NCI-H187 (cell line): ENCODE measurements at regions not wholly inside any gene's neighbourhood (a gene's known extent, or its start where the extent isn't known, plus 50 kb on each side); places are given as distances from the start of the nearest gene placed in this dataset.

Experiments
- DNase-seq, 2 experiments: peaks; one replicate each; lab custom pipeline; 2025; lab: John Stamatoyannopoulos, UW

DNA sequence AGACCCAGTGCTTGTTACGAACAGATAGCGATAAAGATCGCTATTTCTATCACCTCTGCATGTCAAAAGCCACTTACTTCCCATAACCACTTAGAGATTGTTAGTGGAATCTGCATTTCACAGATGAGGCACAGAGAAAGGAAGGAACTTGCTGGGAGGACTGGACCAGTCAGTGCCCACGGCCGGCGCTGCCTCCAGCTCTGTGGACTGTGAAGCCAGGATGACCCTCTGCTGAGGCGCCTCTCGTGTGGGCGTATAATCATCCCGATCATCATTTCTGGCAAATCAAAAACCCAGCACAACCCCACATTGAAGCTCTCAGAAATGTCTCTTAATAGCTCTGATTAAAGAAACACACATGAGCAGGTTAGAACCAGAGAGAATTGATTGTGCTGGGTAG, 61.5 kb upstream of the ADRA2C start:
- no peak for DNase-seq

DNA sequence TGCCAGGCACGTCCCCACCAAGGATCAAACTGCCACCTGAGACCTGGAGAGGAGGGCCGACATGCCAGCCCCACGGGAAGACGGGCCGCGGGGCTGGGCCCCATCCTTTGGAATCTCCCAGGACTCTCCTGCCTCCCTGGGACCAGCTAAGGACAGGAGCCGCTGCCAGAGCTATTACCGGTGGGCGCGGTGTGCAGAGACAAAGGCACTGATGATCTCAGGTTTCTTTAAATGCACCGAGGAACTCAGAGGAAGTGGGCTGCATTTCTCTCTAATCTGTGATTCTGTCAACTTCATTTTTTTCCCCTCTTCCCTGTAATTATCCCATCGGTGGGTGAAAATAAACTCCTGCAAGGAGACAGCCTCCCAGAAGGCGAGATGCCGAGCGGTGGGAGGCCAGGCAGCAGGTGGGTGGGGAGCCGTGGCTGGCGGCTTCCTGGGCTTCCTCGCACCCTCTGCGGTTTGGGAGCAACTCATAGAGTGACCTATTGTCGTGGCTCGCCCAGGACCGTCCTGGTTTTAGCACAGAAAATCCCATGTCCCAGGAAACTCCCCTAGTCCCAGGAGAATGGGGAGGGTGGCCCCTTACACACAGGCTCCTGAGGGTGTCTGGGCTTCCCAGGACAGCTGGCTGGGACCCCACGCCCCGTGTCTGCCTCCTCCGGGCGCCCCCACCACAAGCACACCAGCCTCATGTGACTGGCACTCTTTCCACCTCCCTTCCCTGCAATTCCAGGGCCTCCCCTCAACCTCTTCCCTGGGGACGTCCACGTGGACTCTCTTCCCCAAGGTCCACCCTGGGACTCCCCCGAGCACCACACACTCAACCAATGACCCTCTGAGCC, 62.3 kb upstream of the ADRA2C start:
- DNase-seq: no peak

DNA sequence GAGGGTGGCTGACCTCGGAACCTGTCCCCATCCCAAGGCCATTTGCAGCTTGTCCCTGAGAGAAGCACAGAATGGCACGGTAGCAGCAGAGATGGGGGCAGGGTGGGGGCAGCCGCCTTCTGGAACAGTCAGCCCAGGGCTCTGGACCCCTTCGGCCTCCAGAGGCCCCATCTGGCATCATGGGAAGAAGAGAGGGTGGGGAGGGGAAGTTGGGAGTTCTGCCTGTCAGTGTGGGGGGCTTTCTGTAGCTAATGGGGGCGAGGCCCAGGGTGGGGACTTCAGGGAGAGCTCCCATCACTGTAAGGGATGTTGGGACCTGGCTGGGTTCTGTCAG, 62.9 kb upstream of the ADRA2C start:
- DNase-seq: no peak

DNA sequence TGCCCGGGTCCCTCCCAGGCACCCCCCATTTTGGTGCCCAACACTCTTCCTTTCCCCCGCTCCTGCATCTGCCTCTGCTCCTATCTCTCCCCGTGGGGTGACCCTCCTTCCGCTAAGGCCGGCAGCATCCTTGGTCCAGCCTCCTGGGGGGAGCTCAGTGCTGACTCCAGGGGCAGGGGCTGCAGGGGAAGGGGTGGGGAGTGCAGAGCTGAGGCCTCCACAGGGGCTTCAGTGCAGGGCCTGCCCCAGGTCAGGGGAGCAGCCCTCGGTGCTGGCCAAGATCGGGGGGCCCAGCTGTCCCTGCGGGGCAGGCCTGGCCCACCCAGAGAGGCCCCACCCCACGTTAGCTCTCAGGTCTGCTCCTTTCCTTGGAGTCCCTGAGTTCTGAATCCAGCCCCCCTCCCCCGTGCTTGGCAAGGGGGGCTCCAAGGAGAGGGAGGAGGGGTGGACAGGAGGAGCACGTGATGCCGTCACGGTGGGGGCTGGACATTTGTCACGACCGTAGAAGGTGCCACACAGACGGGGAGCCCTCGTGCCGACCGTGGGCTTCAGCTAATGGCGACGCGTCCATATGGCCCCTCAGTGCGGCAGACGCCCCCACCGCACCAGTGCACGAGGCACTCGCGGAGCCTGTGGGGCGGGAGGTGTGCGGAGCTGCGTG, 63.5 kb upstream of the ADRA2C start:
- no peak for DNase-seq

DNA sequence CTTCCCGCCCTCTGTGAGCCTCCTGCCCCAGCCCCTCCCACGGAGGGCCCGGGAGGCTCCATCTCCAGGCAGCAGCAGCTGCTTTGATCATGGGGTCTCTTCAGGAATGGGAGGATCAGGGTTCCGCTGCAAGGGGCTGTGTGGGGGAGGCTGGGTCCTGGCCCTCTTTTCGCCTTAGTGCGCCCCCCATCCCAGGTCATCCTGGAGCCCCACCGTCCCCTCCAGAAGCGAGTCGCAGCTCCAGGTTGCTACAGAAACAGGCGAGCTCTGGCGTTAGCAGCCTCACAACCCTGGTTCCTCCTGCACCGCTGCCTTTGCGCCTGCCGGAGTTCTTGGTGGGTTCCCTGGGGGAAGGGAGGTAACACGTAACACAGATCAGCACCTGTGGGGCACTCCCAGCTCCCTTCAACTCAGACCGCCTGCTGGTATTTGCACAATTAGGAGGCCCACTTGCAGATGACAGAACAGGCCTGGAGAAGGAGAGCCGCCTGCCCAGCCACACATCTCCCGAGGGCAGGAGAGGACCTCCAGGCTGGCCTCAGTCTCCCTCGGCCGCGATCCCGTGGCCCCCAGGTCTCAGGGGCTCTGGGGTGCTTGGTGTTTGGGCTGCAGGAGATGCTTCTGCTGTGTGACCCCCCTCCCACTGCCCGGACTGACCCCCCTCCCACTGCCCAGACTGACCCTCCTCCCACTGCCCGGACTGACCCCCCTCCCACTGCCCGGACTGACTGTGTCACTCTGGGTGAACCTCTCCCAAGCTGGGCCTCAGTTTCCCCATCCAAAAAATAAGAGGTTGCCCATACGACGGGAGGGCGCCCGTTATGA, 64.2 kb upstream of the ADRA2C start:
- no peak for DNase-seq

DNA sequence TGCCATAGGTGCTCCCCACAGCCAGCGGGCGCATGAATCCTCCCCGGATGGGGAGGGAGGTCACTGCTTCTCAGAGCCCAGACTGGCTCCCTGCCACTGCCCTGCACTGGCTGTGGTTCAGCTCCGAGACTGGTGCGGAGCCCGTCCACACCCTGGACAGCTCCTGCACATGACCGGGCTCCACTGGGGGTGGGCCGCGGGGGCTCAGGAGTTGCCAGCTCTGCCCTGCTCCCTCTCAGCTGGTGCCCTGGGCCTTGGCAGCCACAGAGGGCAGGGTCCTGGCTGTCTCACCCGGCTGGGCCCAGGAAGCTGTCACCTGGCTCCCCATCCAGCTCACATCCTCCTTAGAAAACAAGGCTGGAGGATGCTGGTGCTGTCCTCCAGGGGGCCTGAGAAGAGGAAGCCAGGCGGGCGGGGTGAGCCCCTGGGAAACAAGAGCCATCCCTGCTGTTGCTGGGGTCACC, 64.9 kb upstream of the ADRA2C start:
- DNase-seq: no peak

DNA sequence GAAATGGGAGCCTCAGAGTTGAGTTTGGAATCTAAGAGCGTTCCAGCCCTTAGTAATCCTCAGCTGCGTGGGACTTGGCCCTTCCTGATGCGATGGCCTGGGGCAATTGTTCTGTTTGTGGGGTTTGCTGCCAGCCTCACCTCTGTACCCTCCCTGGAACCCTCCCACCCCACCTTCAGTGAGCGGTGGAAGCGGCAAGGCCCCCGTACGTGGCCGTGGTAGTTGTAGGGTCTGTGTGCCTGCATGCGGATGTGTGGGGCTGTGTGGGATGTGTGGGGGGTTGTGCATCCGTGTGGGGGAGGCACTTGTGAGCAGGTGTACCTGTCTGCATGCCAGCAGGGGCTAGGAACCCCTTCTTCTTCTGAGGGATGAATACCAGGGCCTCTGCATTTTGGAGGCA, 65.4 kb upstream of the ADRA2C start:
- DNase-seq: no peak

DNA sequence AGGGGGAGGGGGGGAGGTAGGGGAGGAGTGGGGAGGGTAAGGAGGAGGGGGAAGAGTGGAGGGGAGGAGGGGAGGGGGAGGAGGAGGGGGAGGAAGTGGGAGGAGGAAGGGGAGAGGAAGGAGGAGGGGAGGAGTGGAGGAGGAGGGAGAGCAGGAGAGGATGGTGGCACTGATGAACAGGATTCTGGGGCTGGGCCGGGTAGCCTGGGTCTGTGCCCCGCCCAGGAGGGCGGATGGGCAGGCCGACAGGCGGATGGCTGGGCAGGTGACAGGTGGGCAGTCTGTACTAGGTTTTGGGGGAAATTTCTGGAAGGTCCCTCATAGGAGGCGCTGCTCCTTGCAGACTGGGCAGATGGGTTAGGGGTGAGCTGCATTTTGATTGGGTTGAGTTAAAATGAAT, 66.0 kb upstream of the ADRA2C start:
- DNase-seq: no peak

DNA sequence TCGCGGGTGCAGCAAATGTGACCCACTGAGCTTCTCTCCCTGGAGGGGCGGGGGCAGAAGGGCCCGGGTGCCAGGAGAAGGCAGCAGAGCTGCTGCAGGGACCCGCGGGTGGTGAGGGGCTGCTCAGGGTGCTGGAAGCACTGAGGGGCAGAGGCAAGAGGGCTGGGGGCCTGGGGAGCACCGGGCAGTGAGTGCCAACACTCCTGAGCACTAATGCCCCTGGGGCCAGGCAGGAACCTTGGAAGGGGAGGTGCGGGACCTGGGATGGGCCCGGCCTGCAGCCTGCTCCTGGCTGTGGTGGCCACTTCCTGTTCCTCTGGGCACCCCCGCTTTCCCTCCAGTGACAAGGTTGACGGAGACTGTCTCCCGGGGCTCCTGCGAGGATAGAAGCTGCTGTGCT, 66.5 kb upstream of the ADRA2C start:
- no peak for DNase-seq

DNA sequence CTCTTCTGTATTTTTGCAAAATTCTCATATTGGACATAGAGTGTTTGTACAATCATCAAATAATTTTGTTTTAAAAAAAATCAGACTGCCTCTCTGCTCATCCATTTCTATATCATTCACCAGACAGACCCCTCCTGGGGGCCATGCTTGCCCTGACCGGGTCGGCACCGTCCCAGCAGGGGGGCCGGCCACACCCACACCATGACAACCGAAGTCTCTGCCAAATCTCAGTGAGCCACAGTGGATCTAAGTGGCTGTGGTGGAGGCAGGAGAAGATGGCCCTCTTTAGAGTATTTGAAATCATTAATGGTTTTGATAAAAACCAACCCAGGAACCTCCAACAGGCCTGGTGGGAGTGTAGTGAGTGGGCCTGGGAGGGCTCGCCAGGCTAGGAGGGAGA, 66.9 kb upstream of the ADRA2C start:
- no peak for DNase-seq

DNA sequence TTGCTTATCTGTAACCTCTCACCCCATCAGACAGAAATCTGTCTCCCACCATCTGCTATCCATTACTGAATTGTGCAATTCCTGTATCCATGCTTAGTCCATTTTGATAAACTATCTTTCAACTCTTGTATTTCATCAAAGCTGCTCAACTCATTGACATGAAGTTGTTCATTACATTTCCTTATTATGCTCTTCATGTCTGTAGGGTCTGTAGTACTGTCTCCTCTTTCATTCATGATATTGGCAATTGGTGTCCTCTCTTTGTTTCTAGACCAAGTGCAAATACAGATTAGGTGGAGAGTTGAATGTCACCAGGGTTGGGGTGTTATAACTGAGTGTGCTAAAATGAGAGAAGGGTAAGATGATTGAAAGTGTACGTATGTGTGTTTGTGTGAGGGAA, 69.2 kb upstream of the ADRA2C start:
- no peak for DNase-seq

DNA sequence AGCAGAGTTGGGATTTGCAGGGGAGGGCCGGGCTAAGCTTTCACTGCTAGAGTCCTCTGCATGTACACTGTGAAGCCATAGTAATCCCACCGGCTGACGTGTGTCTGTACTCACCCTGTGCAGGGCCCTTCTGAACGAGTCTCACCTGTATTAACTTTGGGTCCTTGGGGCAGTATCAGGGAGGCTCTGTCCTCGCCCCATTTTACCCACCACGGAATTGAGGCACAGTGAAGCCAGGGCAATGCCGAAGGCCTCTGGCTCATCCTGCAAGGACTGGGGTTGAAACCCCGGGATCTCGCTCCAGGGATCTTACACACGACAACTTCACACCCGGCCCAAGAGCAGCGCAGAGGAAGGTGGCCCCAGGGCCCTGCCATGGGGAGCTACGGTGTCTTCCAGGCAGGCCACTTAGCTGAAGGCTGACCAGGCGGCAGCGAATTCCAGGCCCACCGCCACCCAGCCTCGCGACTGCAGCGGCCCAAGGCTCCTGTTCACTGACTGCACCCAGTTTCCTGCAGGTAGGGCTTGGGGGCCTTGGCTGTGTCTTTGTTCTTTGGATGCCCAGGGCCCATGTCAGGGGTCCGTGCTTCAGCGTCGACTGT, 75.5 kb upstream of the ADRA2C start:
- no peak for DNase-seq

DNA sequence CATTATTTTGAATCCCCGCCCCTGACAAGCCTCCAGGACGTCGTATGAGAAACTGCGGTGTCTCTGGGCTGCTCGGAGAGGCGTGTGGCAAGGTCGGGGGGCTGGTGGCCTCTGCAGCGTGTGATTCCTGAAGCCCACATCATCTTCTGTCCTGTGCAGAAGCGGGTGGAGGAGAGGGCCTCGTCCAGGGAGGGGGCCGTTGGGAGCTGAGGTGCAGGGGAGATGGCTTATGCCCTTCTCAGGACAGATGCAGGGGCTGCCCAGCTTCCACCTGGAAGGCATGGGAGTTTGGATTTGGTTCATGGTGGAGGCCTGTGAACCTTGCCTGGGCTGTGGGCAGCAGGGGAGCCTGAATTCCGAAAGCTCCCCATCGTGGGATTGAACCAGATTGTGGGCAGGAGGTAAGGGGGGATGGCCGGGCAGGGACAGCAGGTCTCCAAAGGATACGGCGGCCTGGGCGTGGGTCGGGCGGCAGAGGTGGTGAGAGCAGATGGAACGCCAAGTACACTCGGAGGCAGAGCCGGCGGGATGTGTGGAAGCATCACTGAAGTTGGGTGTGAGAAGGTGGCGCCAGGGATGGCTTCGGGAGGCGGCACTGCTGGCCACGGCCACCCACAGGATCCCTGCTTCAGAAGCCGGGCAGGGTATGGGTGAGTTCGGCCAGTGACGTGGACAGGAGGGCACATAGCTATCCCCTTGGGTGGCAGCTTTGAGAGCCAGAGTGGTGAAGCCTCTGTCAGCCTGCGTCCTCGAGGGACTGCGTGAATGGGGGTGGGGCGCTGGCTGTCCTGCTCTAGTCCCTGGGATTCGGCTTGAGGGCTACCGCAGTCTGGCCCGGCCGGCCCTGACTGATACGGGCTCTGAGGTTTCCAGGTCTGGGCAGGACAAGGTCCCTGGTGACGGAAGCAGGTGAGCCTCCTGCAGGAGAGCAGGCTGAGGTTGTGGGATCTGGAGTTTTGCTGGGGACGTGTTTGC, 76.3 kb upstream of the ADRA2C start:
- DNase-seq: no peak

DNA sequence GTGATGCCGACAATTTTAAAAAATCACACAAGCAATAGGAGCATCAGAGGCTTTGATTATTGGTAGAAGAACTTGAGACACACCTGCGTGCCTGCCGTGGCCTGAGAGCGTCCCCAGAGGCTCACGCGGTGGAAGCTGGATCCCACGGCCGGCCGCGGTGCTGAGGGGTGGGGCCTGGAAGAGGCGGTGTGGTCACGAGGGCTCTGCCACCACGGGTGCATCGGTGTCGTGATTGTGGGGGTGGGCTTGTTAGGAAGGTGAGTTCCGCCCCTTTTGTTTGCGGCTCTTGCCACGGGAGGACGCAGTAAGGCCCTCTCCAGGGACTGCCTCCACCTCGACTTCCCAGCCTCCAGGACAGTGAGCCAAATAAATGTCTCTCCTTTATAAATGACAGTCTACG, 77.2 kb upstream of the ADRA2C start:
- no peak for DNase-seq

DNA sequence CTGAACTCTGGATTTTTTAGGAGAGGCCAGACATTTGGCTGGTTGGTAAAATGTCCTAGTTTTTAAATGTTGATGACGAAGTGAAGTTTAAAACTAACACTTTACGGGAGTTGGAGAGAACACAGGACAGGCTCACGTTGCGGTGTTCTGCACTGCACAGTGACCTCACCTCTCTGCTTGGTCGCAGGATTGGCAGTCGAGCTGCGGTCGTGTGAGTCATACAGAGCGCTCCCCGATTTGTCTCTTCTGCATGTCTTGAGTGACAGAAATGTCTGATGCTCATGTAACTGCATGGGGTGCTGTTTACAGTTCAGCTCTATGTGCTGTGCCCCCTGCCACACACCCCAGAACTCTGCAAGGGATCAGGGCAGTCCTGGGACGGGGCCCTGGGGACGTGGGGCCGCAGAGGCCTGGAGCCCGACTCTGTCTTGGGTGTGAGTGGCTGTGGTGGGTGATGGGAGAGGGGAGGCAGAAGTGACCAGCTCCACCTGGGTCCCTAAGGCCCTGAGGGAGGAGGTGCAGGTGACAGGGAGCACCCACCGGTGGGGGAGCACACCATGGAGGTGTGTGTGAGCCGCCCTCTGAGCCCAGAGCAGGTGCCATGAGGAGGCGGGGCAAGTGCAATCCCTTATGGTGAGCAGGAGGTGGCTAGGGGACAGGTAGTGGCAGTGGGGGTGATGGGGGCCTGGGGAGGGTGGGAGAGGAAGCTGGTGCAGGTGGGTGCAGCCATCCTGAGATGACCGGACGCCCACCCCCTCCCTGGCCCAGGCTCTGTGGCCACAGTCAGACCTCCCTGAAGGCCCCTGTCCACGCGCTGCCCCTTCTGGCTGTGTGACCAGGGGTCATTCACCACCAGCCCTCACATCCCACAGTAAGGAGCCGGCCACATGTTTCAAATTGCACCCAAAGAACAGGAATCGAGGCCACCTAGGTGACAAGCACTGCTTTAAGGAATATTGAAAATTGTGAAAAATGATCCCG, 77.9 kb upstream of the ADRA2C start:
- no peak for DNase-seq

DNA sequence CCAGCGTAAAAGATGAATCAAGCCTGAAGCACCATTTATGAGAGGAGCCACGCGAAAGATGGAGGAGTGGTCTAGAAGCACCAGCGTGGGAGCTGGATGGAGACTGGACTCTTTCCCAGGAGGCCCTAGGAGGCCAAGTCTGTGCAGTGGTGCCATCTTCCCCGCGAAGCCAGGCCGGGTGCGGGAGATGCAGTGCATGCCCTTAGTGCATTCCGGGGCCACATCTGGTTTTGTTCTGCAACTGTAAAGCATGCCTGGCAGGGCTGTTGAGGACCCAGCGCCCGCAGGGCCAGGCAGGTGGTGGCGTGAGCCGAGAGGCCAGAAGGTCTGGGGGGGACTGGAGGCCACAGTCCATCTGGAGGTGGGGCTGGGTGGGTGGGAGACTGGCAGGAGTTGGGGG, 78.6 kb upstream of the ADRA2C start:
- DNase-seq: no peak

DNA sequence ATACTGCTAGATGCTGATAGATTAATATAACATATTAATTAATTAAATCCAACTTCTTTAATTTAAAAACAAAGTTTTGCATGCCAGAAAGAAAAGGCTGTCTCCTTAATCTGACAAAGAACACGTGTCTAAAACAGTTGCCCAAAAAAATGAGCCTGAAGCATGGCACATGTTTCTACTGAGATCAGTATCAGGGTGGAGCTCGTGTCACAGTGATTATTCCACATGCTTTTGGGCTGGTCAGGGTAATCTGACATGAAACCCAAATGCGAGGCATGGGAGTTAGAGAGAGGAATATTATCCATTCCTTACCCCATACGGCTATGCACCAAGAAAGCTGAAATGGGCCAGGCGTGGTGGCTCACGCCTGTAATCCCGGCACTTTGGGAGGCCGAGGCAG, 79.4 kb upstream of the ADRA2C start:
- no peak for DNase-seq

DNA sequence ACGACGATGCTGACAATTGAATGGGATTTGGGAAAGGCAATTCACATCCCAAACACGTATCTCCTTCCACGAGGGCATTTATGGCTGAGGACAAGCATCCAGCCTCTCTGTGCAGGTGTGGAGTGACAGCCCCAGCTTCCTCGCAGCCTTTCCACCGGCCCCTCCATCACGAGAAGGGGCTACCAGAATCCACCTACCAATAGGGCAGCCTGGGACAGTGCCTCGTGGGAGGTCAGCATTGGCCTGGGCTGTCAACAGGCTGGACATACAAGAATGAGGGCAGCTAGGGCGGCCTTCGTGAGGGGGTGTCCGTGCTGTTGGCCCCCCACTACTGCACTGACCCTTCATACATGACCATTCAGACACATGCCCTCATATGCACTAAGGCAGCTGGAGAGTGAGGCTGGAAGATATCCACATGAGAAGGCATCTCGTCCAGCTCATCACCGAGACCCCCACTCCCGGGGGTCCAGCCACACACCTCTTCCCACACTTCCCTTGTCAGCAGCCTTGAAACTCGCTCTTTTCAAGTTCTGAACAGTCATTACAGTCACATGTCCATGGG, 81.0 kb upstream of the ADRA2C start:
- no peak for DNase-seq

DNA sequence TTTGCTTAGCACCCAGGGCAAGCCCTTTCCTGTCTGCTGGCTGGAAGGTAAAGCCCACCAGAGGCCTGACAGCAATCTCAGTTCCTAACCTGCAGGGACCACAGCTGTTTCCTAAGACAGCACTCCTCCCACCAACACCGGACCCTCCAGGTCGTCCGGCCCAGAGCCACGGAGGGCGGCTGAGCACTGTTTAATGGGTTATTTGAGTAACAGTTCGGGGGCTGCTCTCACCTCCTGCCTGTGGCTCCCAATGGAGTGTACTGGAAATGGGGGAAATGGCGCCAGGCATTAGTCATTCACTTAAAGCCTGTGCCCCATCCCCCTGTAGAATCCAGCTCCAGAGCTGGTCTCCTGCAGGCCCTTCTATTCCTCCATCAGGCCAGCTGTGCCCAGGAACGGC, 81.6 kb upstream of the ADRA2C start:
- DNase-seq: no peak
